Testis (tissue), 2 donors: ENCODE measurements at regions not wholly inside any gene's neighbourhood (a gene's known extent, or its start where the extent isn't known, plus 50 kb on each side); places are given as distances from the start of the nearest gene placed in this dataset.
A peak's percentile ranks its signal among the peaks of the same experiment; 100 is the strongest.

ENCODE experiments used
- DNase-seq: peaks from one replicate; pipeline ENCODE4 v3.0.0-alpha.2; 2019
- H3K27ac ChIP-seq, 2 donors: fragments of 200-600 bp; sonication (generic); one replicate each; pipeline ENCODE4 v1.5.1; 2019
- H3K27me3 ChIP-seq: fragments of 200-600 bp; sonication (generic); one replicate; pipeline ENCODE4 v1.5.1; 2019
- H3K36me3 ChIP-seq: fragments of 200-600 bp; sonication (generic); one replicate; pipeline ENCODE4 v1.5.1; 2017; ENCODE audit warnings: low read depth; ENCODE audit errors: missing control alignments
- H3K4me1 ChIP-seq: fragments of 200-600 bp; sonication (generic); one replicate; pipeline ENCODE4 v1.5.1; 2019
- H3K4me3 ChIP-seq, 2 donors: fragments of 200-600 bp; sonication (generic); one replicate each; pipeline ENCODE4 v1.5.1; 2017 to 2019
- H3K9me3 ChIP-seq: fragments of 200-600 bp; sonication (generic); one replicate; pipeline ENCODE4 v1.5.1; 2017
- CTCF ChIP-seq, 3 experiments: fragments of 450-650 bp in 2 of 3; fragments of 200-600 bp in 1 of 3; sonication (generic) in 1 of 3; IDR thresholded peaks; one replicate each; pipeline ENCODE4 v1.5.1; 2016 to 2019; ENCODE audit warnings: antibody characterized with exemption in 3 of 3, mild to moderate bottlenecking in 2 of 3, moderate library complexity in 1 of 3
- POLR2A ChIP-seq: fragments of 450-650 bp; IDR thresholded peaks from one replicate; pipeline ENCODE4 v1.6.1; 2017; ENCODE audit warnings: antibody characterized with exemption, mild to moderate bottlenecking, moderate library complexity
- WGBS, 2 donors: methylation state at CpG; one replicate each; pipeline ENCODE4 v1.1.5; 2018; 5-methylcytosine and 5-hydroxymethylcytosine counted together
- intact Hi-C: fragments of 100-400 bp; cut with DNase I; formaldehyde crosslinking; loops from one replicate; pipeline ENCODE4 v1.15.1; 2023; ENCODE audit warnings: low total_unique reads

DNA sequence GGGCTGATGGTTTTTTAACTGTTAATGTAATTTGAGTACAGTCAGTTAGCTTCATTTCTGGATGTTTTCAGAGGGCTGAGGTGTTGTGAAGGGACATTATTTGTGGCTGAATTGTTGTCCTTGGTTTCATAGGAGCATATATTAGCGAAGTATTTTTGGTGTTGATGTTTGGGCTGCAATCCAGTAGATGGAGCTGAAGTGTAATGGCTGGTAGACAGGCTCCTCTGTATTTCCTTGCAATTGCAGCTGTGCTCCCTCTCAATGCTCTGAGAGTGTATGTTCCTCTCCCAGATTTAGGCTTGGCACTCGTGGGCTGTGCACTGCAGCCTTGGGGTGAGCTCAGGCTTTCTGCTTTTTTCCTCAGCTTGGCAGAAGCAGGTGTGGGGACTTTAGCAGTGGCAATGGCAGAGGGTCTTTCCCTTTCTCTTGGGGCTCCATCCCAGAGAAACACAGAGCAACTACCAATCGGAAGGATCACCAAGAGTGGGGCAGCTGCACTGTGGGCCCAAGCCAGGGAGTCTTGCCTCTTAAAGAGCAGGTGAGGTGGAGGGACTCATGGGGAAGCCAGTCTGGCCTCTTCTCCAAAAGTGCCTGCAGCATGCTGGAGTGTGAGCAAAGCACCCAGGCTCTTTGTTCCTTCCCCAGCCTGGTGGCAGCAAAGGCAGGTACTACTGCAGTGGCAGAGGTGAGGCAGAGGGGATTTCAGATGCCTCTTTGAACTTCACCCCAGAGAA is 544.4 kb downstream of the SH2D4B start:
- no peaks in the 10 kb centered on the region for H3K36me3 ChIP-seq
- WGBS, 2 donors = 80 to 83% methylated on average over 3 of the region's 3 CpGs
- intact Hi-C loops = no loop called here
- H3K4me1 ChIP-seq = no peaks in the 10 kb centered on the region
- no peak overlapping the region for H3K27ac ChIP-seq
- no peak overlapping the region for H3K4me3 ChIP-seq
- no peak for DNase-seq
- no peaks in the 10 kb centered on the region for H3K27me3 ChIP-seq
- TF ChIP-seq CTCF (IDR thresholded peaks at IDR 0.05) (no peak), POLR2A (no peak)
- no peaks in the 10 kb centered on the region for H3K9me3 ChIP-seq

GRCh38 chr10:81082621-81083376 is 545.1 kb downstream of the SH2D4B start:
- Histone ChIP-seq H3K27ac (no peak overlapping the region), H3K4me1 (no peaks in the 10 kb centered on the region), H3K27me3 (no peaks in the 10 kb centered on the region), H3K9me3 (no peaks in the 10 kb centered on the region), H3K4me3 (no peak overlapping the region), H3K36me3 (no peaks in the 10 kb centered on the region)
- DNase-seq = no peak
- intact Hi-C loops = no loop called here
- 50 to 69% methylated on average over 1 to 4 of the region's 5 CpGs for WGBS, 2 donors
- TF ChIP-seq CTCF (IDR thresholded peaks at IDR 0.05) (no peak), POLR2A (no peak)

- no peak for TF ChIP-seq POLR2A
- no peak for TF ChIP-seq CTCF (IDR thresholded peaks at IDR 0.05)
- DNase-seq = peak; percentile 58
- no peak overlapping the region for H3K4me3 ChIP-seq
- H3K9me3 ChIP-seq = no peaks in the 10 kb centered on the region
- H3K4me1 ChIP-seq = no peaks in the 10 kb centered on the region
- intact Hi-C loops = no loop called here
- no peaks in the 10 kb centered on the region for H3K27me3 ChIP-seq
- H3K36me3 ChIP-seq = no peaks in the 10 kb centered on the region
- WGBS, 2 donors = 72 to 74% methylated on average over 6 of the region's 6 CpGs
- no peak overlapping the region for H3K27ac ChIP-seq
Measured at GRCh38 chr10:81093056-81093455, 555.4 kb downstream of the SH2D4B start.

DNA sequence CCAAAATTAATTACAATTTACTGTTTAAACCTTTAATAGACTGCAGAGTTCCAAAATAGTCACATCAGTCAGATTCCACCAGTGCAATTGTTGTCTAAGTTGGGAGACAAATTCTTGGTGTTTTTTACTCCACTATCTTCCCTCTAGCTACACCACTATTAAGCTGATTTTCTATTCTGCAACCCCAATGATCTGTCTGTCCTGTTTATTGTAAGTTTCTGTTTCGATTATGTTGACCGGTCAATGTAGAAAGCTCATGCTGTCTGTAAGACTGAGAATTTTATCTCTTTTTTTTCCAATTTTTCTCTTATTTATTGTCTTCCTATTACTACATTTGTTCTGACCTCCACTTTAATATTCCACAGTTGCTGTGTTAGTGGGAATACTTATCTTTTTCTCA is 557.5 kb downstream of the SH2D4B start:
- no peaks in the 10 kb centered on the region for H3K4me1 ChIP-seq
- H3K9me3 ChIP-seq = no peaks in the 10 kb centered on the region
- H3K36me3 ChIP-seq = no peaks in the 10 kb centered on the region
- H3K4me3 ChIP-seq = no peak overlapping the region
- intact Hi-C loops = no loop called here
- no peaks in the 10 kb centered on the region for H3K27me3 ChIP-seq
- no peak overlapping the region for H3K27ac ChIP-seq
- TF ChIP-seq POLR2A = no peak
- TF ChIP-seq CTCF (IDR thresholded peaks at IDR 0.05) = no peak
- WGBS, 2 donors = 91 to 97% methylated on average over 2 of the region's 2 CpGs
- DNase-seq = no peak
